H1 (cell line): ENCODE measurements at regions not wholly inside any gene's neighbourhood (a gene's known extent, or its start where the extent isn't known, plus 50 kb on each side); places are given as distances from the start of the nearest gene placed in this dataset.

Experiments
- CTCF ChIA-PET: fragments of 300-600 bp; sonication (Branson Sonifier 250); formaldehyde crosslinking; loops from one replicate; lab custom pipeline; 2021; ENCODE audit not compliant: partially characterized antibody; lab: Charles Lee
- POLR2A ChIA-PET: fragments of 300-600 bp; sonication (Branson Sonifier 250); formaldehyde crosslinking; loops from one replicate; lab custom pipeline; 2021; ENCODE audit warnings: inconsistent platforms; ENCODE audit not compliant: partially characterized antibody; lab: Charles Lee
- DNase-seq, 2 experiments: peaks; one replicate each; pipeline versions ENCODE4 v3.0.0 to v3.0.0-alpha.2; 2010 to 2022; ENCODE audit warnings: low spot score in 2 of 2, low read depth in 1 of 2, mixed read lengths in 1 of 2
- FAIRE-seq: peaks from 2 replicates; lab custom pipeline; 2011; peaks lifted over from hg19 to GRCh38; lab: Jason Lieb, UNC
- H2AFZ ChIP-seq: 2 replicates; pipeline ENCODE4 v1.8.1; 2012; ENCODE audit warnings: low read length, inconsistent platforms
- H2AK5ac ChIP-seq: 2 replicates; pipeline ENCODE4 v1.6.1; 2013; ENCODE audit warnings: low read depth, low read length
- H2BK120ac ChIP-seq: replicated peaks from 2 replicates; pipeline ENCODE3; 2013; ENCODE audit warnings: low read depth, low read length, inconsistent platforms
- H2BK12ac ChIP-seq: 2 replicates; pipeline ENCODE4 v1.6.1; 2013; ENCODE audit warnings: low read depth, low read length
- H2BK15ac ChIP-seq: 2 replicates; pipeline ENCODE4 v1.6.1; 2013; ENCODE audit warnings: low read length
- H2BK20ac ChIP-seq: 2 replicates; pipeline ENCODE4 v1.6.1; 2013; ENCODE audit warnings: low read length
- H2BK5ac ChIP-seq: 2 replicates; pipeline ENCODE4 v1.6.1; 2013; ENCODE audit warnings: low read depth, low read length
- H3K14ac ChIP-seq: 2 replicates; pipeline ENCODE4 v1.6.1; 2013; ENCODE audit warnings: inconsistent platforms; ENCODE audit not compliant: insufficient read length
- H3K18ac ChIP-seq: 2 replicates; pipeline ENCODE4 v1.6.1; 2013; ENCODE audit warnings: low read length; ENCODE audit errors: extremely low read depth
- H3K23ac ChIP-seq: 2 replicates; pipeline ENCODE4 v1.6.1; 2013; ENCODE audit warnings: inconsistent platforms; ENCODE audit not compliant: insufficient read length
- H3K23me2 ChIP-seq: 2 replicates; pipeline ENCODE4 v1.6.1; 2013; ENCODE audit warnings: low read depth, low read length
- H3K27ac ChIP-seq: 2 replicates; pipeline ENCODE4 v1.6.1; 2011; ENCODE audit warnings: low read depth, low read length, inconsistent platforms
- H3K27me3 ChIP-seq, 4 experiments: replicated peaks in 1 of 4; 1 replicate in 1 of 4; 2 replicates in 3 of 4; pipeline versions ENCODE4 v1.6.1 to v1.8.1; 2011 to 2013; ENCODE audit warnings: low read length in 3 of 4, mild to moderate bottlenecking in 3 of 4, inconsistent platforms in 2 of 4, mixed read lengths in 2 of 4, moderate library complexity in 1 of 4; ENCODE audit not compliant: control insufficient read depth in 3 of 4, insufficient read depth in 3 of 4; ENCODE audit errors: extremely low read depth in 1 of 4
- H3K36me3 ChIP-seq, 4 experiments: 2 replicates each; pipeline versions ENCODE4 v1.6.1 to v1.8.1; 2011 to 2013; ENCODE audit warnings: mild to moderate bottlenecking in 4 of 4, low read length in 3 of 4, moderate library complexity in 2 of 4, control low read depth in 1 of 4, inconsistent platforms in 1 of 4; ENCODE audit not compliant: insufficient read depth in 4 of 4, control insufficient read depth in 2 of 4
- H3K4ac ChIP-seq: replicated peaks from 2 replicates; pipeline ENCODE3; 2013; ENCODE audit warnings: low read length, low read depth, mixed read lengths, inconsistent platforms; ENCODE audit not compliant: insufficient read length
- H3K4me1 ChIP-seq, 4 experiments: replicated peaks in 1 of 4; 1 replicate in 1 of 4; 2 replicates in 3 of 4; pipeline versions ENCODE4 v1.6.1 to v1.8.1; 2011 to 2013; ENCODE audit warnings: low read length in 3 of 4, inconsistent platforms in 2 of 4, mixed read lengths in 1 of 4; ENCODE audit not compliant: insufficient read depth in 4 of 4, control insufficient read depth in 3 of 4
- H3K4me2 ChIP-seq, 2 experiments: 2 replicates each; pipeline versions ENCODE4 v1.6.1 to v1.8.1; 2011 to 2013; ENCODE audit warnings: low read depth in 2 of 2, low read length in 2 of 2, control low read depth in 1 of 2, inconsistent platforms in 1 of 2, mild to moderate bottlenecking in 1 of 2; ENCODE audit not compliant: insufficient read depth in 1 of 2
- H3K4me3 ChIP-seq, 4 experiments: fragments of 200-600, 300-600 bp in 1 of 4; sonication (generic), shearing (Covaris generic), sonication (Bioruptor Twin) in 1 of 4; 2 replicates each; pipeline versions ENCODE4 v1.5.1 to v1.8.1; 2011 to 2016; ENCODE audit warnings: low read length in 4 of 4, low read depth in 3 of 4, control low read depth in 2 of 4, inconsistent platforms in 2 of 4, mild to moderate bottlenecking in 2 of 4, mixed read lengths in 1 of 4, moderate library complexity in 1 of 4; ENCODE audit not compliant: insufficient read depth in 2 of 4; ENCODE audit errors: extremely low read depth in 1 of 4
- H3K56ac ChIP-seq: replicated peaks from 2 replicates; pipeline ENCODE3; 2013; ENCODE audit warnings: low read depth, mild to moderate bottlenecking, mixed read lengths, low read length, inconsistent platforms; ENCODE audit not compliant: insufficient read length
- H3K79me1 ChIP-seq: 2 replicates; pipeline ENCODE4 v1.6.1; 2013; ENCODE audit warnings: low read depth, low read length, control low read depth
- H3K79me2 ChIP-seq, 2 experiments: 2 replicates each; pipeline versions ENCODE4 v1.6.1 to v1.8.1; 2012 to 2013; ENCODE audit warnings: low read length in 2 of 2, mild to moderate bottlenecking in 2 of 2, inconsistent platforms in 1 of 2; ENCODE audit not compliant: insufficient read depth in 2 of 2, control insufficient read depth in 1 of 2
- H3K9ac ChIP-seq, 4 experiments: replicated peaks in 1 of 4; 1 replicate in 1 of 4; 2 replicates in 3 of 4; pipeline versions ENCODE4 v1.6.1 to v1.8.1; 2011 to 2013; ENCODE audit warnings: low read depth in 3 of 4, low read length in 3 of 4, control low read depth in 2 of 4, mild to moderate bottlenecking in 2 of 4, moderate library complexity in 2 of 4, inconsistent platforms in 1 of 4; ENCODE audit errors: extremely low read depth in 1 of 4
- H3K9me3 ChIP-seq, 2 experiments: 2 replicates each; pipeline versions ENCODE4 v1.6.1 to v1.8.1; 2012 to 2013; ENCODE audit warnings: mild to moderate bottlenecking in 2 of 2, moderate library complexity in 2 of 2, control low read depth in 1 of 2, inconsistent platforms in 1 of 2, low read depth in 1 of 2, low read length in 1 of 2, mixed read lengths in 1 of 2; ENCODE audit not compliant: insufficient read depth in 2 of 2
- H4K20me1 ChIP-seq, 2 experiments: replicated peaks in 1 of 2; 2 replicates each; pipeline versions ENCODE3 to v1.8.1; 2011 to 2013; ENCODE audit warnings: inconsistent platforms in 2 of 2, low read length in 2 of 2, mild to moderate bottlenecking in 1 of 2; ENCODE audit not compliant: insufficient read depth in 2 of 2, control insufficient read depth in 1 of 2
- H4K5ac ChIP-seq: 2 replicates; pipeline ENCODE4 v1.6.1; 2013; ENCODE audit warnings: low read length, low read depth, mixed read lengths, inconsistent platforms; ENCODE audit not compliant: insufficient read length
- H4K8ac ChIP-seq: 2 replicates; pipeline ENCODE4 v1.8.0; 2013; ENCODE audit warnings: mild to moderate bottlenecking, moderate library complexity, low read length, inconsistent platforms; ENCODE audit not compliant: insufficient read depth; ENCODE audit errors: extremely low read depth
- H4K91ac ChIP-seq: replicated peaks from 2 replicates; pipeline ENCODE3; 2013; ENCODE audit warnings: low read length, mixed read lengths, inconsistent platforms; ENCODE audit not compliant: insufficient read length
- ASH2L ChIP-seq: fragments of 200-600, 300-600 bp; sonication (generic); IDR thresholded peaks from one replicate; pipeline ENCODE4 v1.7.1; 2017; ENCODE audit warnings: low read length
- BCL11A ChIP-seq, 2 experiments: IDR thresholded peaks; one replicate each; pipeline ENCODE4 v1.6.1; 2011; ENCODE audit warnings: low read depth in 2 of 2, low read length in 2 of 2, mild to moderate bottlenecking in 2 of 2
- RBBP5 ChIP-seq: IDR thresholded peaks from 2 replicates; pipeline ENCODE4 v1.7.1; 2012; ENCODE audit warnings: low read depth, mild to moderate bottlenecking, inconsistent platforms, low read length, moderate library complexity, borderline replicate concordance
- TAF1 ChIP-seq: IDR thresholded peaks from 2 replicates; pipeline ENCODE4 v1.6.1; 2011; ENCODE audit warnings: mild to moderate bottlenecking, low read depth, low read length
- WGBS, 2 experiments: shearing (Covaris generic) in 1 of 2; methylation state at CpG; one replicate each; pipeline versions ENCODE4 v1.1.6 to v1.1.7; 2013 to 2015; ENCODE audit warnings: low lambda C conversion rate in 2 of 2, mixed read lengths in 2 of 2, inconsistent platforms in 1 of 2, low coverage in 1 of 2, missing lambda C conversion rate in 1 of 2; ENCODE audit not compliant: insufficient replicate concordance in 2 of 2, insufficient coverage in 1 of 2, insufficient read length in 1 of 2; ENCODE audit errors: extremely low coverage in 1 of 2, missing lambda C conversion rate in 1 of 2; 5-methylcytosine and 5-hydroxymethylcytosine counted together
- TF ChIP-seq, protein P1 (sequence below), 3 experiments: IDR thresholded peaks; 1 replicate in 2 of 3; 2 replicates in 1 of 3; pipeline versions ENCODE4 v1.5.1 to v1.6.1; 2011; ENCODE audit warnings: low read length in 3 of 3, mild to moderate bottlenecking in 3 of 3, inconsistent platforms in 2 of 3, low read depth in 1 of 3, moderate library complexity in 1 of 3; ENCODE audit not compliant: insufficient read depth in 1 of 3; ENCODE audit errors: control extremely low read depth in 1 of 3

DNA sequence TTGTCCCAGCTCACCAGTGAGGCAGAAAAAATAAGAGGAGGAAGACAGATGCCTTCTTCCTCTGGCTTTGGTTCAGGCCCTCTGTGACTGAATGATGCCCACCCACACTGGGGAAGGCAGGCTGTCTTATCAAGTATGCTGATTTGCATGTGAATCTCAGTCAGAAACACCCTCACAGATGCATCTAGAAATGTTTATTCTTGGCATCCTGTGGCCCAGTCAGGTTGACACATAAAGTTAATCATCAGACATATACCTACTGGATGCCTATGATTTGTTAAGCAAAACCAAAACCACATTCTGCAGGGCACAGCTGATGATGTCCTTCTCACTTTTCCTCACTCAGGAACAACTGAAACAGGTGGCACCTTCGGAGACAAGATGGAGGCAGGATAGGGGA lies 243.4 kb upstream of the KCNN2 start:
- POLR2A ChIA-PET, result no interaction called here
- no peak overlapping the region for H2BK5ac ChIP-seq
- H3K23me2 ChIP-seq, result no peaks in the 10 kb centered on the region
- no peaks in the 10 kb centered on the region for H3K79me2 ChIP-seq
- H2BK15ac ChIP-seq, result no peak overlapping the region
- no peak overlapping the region for H4K8ac ChIP-seq
- no peak overlapping the region for H3K9ac ChIP-seq
- H2AFZ ChIP-seq, result no peak overlapping the region
- DNase-seq, result no peak
- no peak overlapping the region for H3K4me2 ChIP-seq
- no peaks in the 10 kb centered on the region for H3K4me1 ChIP-seq
- WGBS, 2 experiments, result 75% methylated on average over 1 of the region's 1 CpG; no CpG with 5 or more reads in 1 of the 2 experiments
- no peak overlapping the region for H3K18ac ChIP-seq
- H3K4ac ChIP-seq, result no peak overlapping the region
- no peak overlapping the region for H2AK5ac ChIP-seq
- no peak overlapping the region for H2BK20ac ChIP-seq
- no peak overlapping the region for H3K14ac ChIP-seq
- CTCF ChIA-PET, result interaction anchor here (0.8 to 1.8 kb wide), 4 partner anchors 16 to 188 kb away, joined by 3 to 6 read pairs (median 4); no protein-coding TSS in a partner anchor
- no peak overlapping the region for H3K56ac ChIP-seq
- no peaks in the 10 kb centered on the region for H3K36me3 ChIP-seq
- no peak overlapping the region for H4K5ac ChIP-seq
- H2BK120ac ChIP-seq, result no peak overlapping the region
- H4K91ac ChIP-seq, result no peak overlapping the region
- H3K23ac ChIP-seq, result no peak overlapping the region
- no peak overlapping the region for H3K4me3 ChIP-seq
- no peaks in the 10 kb centered on the region for H3K79me1 ChIP-seq
- H3K27me3 ChIP-seq, result no peaks in the 10 kb centered on the region
- TF ChIP-seq BCL11A (IDR thresholded peaks at IDR 0.05; ENCODE audit: low read depth in 2 of 2, low read length in 2 of 2), result no peak
- no peak for TF ChIP-seq TAF1
- TF ChIP-seq, protein P1, sequence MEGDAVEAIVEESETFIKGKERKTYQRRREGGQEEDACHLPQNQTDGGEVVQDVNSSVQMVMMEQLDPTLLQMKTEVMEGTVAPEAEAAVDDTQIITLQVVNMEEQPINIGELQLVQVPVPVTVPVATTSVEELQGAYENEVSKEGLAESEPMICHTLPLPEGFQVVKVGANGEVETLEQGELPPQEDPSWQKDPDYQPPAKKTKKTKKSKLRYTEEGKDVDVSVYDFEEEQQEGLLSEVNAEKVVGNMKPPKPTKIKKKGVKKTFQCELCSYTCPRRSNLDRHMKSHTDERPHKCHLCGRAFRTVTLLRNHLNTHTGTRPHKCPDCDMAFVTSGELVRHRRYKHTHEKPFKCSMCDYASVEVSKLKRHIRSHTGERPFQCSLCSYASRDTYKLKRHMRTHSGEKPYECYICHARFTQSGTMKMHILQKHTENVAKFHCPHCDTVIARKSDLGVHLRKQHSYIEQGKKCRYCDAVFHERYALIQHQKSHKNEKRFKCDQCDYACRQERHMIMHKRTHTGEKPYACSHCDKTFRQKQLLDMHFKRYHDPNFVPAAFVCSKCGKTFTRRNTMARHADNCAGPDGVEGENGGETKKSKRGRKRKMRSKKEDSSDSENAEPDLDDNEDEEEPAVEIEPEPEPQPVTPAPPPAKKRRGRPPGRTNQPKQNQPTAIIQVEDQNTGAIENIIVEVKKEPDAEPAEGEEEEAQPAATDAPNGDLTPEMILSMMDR (IDR thresholded peaks at IDR 0.05; ENCODE audit: control extremely low read depth in 1 of 3, insufficient read depth in 1 of 3, low read depth in 1 of 3, low read length in 3 of 3), result no peak
- no peak for TF ChIP-seq RBBP5
- no peak for TF ChIP-seq ASH2L
- no peak overlapping the region for H2BK12ac ChIP-seq
- H4K20me1 ChIP-seq, result no peaks in the 10 kb centered on the region
- FAIRE-seq, result no peak
- no peaks in the 10 kb centered on the region for H3K9me3 ChIP-seq
- no peak overlapping the region for H3K27ac ChIP-seq
